ENCODE measurements at regions not wholly inside any gene's neighbourhood (a gene's known extent, or its start where the extent isn't known, plus 50 kb on each side); places are given as distances from the start of the nearest gene placed in this dataset.

GRCh38 chr1:232873412-232873811 lies 68.2 kb downstream of the MAP10 start:
- no peak for TF ChIP-seq GATA2 (IDR thresholded peaks at IDR 0.05; ENCODE audit: low read depth, low read length)
- TF ChIP-seq GATA3 (IDR thresholded peaks at IDR 0.05; ENCODE audit: low read depth, low read length), result no peak
